GM12878 (cell line): ENCODE measurements at regions not wholly inside any gene's neighbourhood (a gene's known extent, or its start where the extent isn't known, plus 50 kb on each side); places are given as distances from the start of the nearest gene placed in this dataset.
A peak's percentile ranks its signal among the peaks of the same experiment; 100 is the strongest.

Experiments used
- ATAC-seq: fragments of 200-7000 bp; cut with Tn5 transposase; 3 replicates; pipeline ENCODE4 v1.9.1; 2020; ENCODE audit warnings: mild to moderate bottlenecking, moderate library complexity
- BruUV-seq: library from RNA; stranded (reverse); fragments of 400-500 nt; replicated peaks from 2 replicates; lab custom pipeline; 2021; lab: Mats Ljungman, UMichigan
- CTCF ChIA-PET: fragments of 300-600 bp; sonication (Branson Sonifier 250); formaldehyde crosslinking; extraction: SDS; loops from one replicate; lab custom pipeline; 2021; ENCODE audit warnings: inconsistent platforms; lab: Yijun Ruan, JAX
- POLR2A ChIA-PET: fragments of 350-600 bp; formaldehyde crosslinking; extraction: SDS; loops from one replicate; lab custom pipeline; 2021; ENCODE audit warnings: inconsistent platforms; lab: Charles Lee
- RAD21 ChIA-PET: fragments of 300-600 bp; sonication (Branson Sonifier 250); formaldehyde crosslinking; loops from one replicate; lab custom pipeline; 2023; ENCODE audit warnings: antibody characterized with exemption; ENCODE audit not compliant: unreplicated experiment; lab: Charles Lee
- SMC1A ChIA-PET: fragments of 300-600 bp; sonication (Branson Sonifier 250); formaldehyde crosslinking; loops from one replicate; lab custom pipeline; 2023; ENCODE audit not compliant: unreplicated experiment, uncharacterized antibody; lab: Charles Lee
- DNase-seq: peaks from one replicate; pipeline ENCODE4 v3.0.0-alpha.2; 2011; ENCODE audit warnings: low read depth, low spot score
- FAIRE-seq: peaks from 3 replicates; lab custom pipeline; 2011; peaks lifted over from hg19 to GRCh38; lab: Jason Lieb, UNC
- H2AFZ ChIP-seq: 2 replicates; pipeline ENCODE4 v1.6.0; 2011; ENCODE audit warnings: low read depth, low read length, control low read depth; ENCODE audit not compliant: control insufficient read depth
- H3K27ac ChIP-seq: 2 replicates; pipeline ENCODE4 v1.5.1; 2011; ENCODE audit warnings: control low read depth; ENCODE audit not compliant: control insufficient read depth, insufficient read depth
- H3K27me3 ChIP-seq, 2 experiments: replicated peaks in 1 of 2; 2 replicates each; pipeline versions ENCODE4 v1.6.0 to v1.6.1; 2011; ENCODE audit warnings: low read length in 1 of 2; ENCODE audit not compliant: control insufficient read depth in 2 of 2, insufficient read depth in 2 of 2
- H3K36me3 ChIP-seq, 2 experiments: 2 replicates each; pipeline ENCODE4 v1.5.1; 2011; ENCODE audit warnings: low read length in 1 of 2; ENCODE audit not compliant: control insufficient read depth in 2 of 2, insufficient read depth in 2 of 2
- H3K4me1 ChIP-seq: 2 replicates; pipeline ENCODE4 v1.6.1; 2011; ENCODE audit warnings: mild to moderate bottlenecking, low read length, moderate library complexity, mixed read lengths; ENCODE audit not compliant: control insufficient read depth, insufficient read depth
- H3K4me2 ChIP-seq: 2 replicates; pipeline ENCODE4 v1.6.0; 2011; ENCODE audit warnings: control low read depth; ENCODE audit not compliant: control insufficient read depth, insufficient read depth
- H3K4me3 ChIP-seq: fragments of 200-600 bp; sonication (generic); 2 replicates; pipeline ENCODE4 v1.5.1; 2016
- H3K79me2 ChIP-seq: 2 replicates; pipeline ENCODE4 v1.6.0; 2011; ENCODE audit warnings: low read length; ENCODE audit not compliant: control insufficient read depth, insufficient read depth
- H3K9ac ChIP-seq: 2 replicates; pipeline ENCODE4 v1.8.0; 2011; ENCODE audit warnings: low read length, control low read depth, mixed read lengths; ENCODE audit not compliant: control insufficient read depth, insufficient read depth
- H3K9me3 ChIP-seq: replicated peaks from 3 replicates; pipeline ENCODE4 v1.5.1; 2011; ENCODE audit warnings: mild to moderate bottlenecking, low read length; ENCODE audit not compliant: control insufficient read depth, insufficient read depth
- H4K20me1 ChIP-seq: 2 replicates; pipeline ENCODE4 v1.6.0; 2011; ENCODE audit not compliant: control insufficient read depth, insufficient read depth
- BCL11A ChIP-seq: IDR thresholded peaks from 2 replicates; pipeline ENCODE4 v1.6.1; 2011; ENCODE audit warnings: low read depth, low read length
- BMI1 ChIP-seq: fragments of 450-650 bp; IDR thresholded peaks from 2 replicates; pipeline ENCODE4 v1.6.1; 2016; ENCODE audit warnings: mild to moderate bottlenecking, moderate library complexity, borderline replicate concordance
- CBFB ChIP-seq: IDR thresholded peaks from 2 replicates; pipeline ENCODE4 v1.6.1; 2016; ENCODE audit warnings: antibody characterized with exemption, low read depth
- CHD4 ChIP-seq: fragments of 200-600 bp; sonication (generic); IDR thresholded peaks from 2 replicates; pipeline ENCODE4 v1.6.1; 2016; ENCODE audit warnings: mild to moderate bottlenecking
- LARP7 ChIP-seq: fragments of 450-650 bp; IDR thresholded peaks from 2 replicates; pipeline ENCODE4 v1.6.1; 2017; ENCODE audit warnings: mild to moderate bottlenecking
- MEF2B ChIP-seq: fragments of 450-650 bp; IDR thresholded peaks from 2 replicates; pipeline ENCODE4 v1.6.1; 2018; ENCODE audit warnings: mild to moderate bottlenecking, moderate library complexity; ENCODE audit not compliant: partially characterized antibody, poor library complexity, severe bottlenecking
- PBX3 ChIP-seq: IDR thresholded peaks from 2 replicates; pipeline ENCODE4 v1.6.1; 2011; ENCODE audit warnings: mild to moderate bottlenecking, low read depth, low read length, moderate library complexity; ENCODE audit not compliant: insufficient replicate concordance
- POU2F2 ChIP-seq: IDR thresholded peaks from 3 replicates; pipeline ENCODE4 v1.6.1; 2011; ENCODE audit warnings: low read depth, mild to moderate bottlenecking, low read length, borderline replicate concordance
- PRDM15 ChIP-seq: fragments of 450-650 bp; formaldehyde crosslinking; IDR thresholded peaks from 2 replicates; pipeline ENCODE4 v1.4.0; 2020; ENCODE audit warnings: mild to moderate bottlenecking, moderate library complexity
- SPI1 ChIP-seq: IDR thresholded peaks from 2 replicates; pipeline ENCODE4 v1.6.1; 2011; ENCODE audit warnings: low read depth, mild to moderate bottlenecking, low read length, moderate library complexity, borderline replicate concordance; ENCODE audit not compliant: insufficient read depth
- WGBS: methylation state at CpG from one replicate; pipeline ENCODE4 v1.1.6; 2016; ENCODE audit warnings: low lambda C conversion rate; ENCODE audit not compliant: insufficient replicate concordance, insufficient coverage; ENCODE audit errors: missing lambda C conversion rate; 5-methylcytosine and 5-hydroxymethylcytosine counted together
- in situ Hi-C: fragments of 300-500 bp; cut with MboI; formaldehyde crosslinking; loops from 9 replicates; pipeline ENCODE4 v1.14.3; 2018; ENCODE audit warnings: mixed read lengths
- intact Hi-C: fragments of 100-400 bp; cut with micrococcal nuclease; formaldehyde crosslinking; loops from one replicate; pipeline ENCODE4 v1.14.2; 2022; ENCODE audit not compliant: unreplicated experiment

- no peak overlapping the region for H3K4me2 ChIP-seq
- ChIA-PET SMC1A (no interaction called here), CTCF (no interaction called here), POLR2A (no interaction called here), RAD21 (no interaction called here)
- ATAC-seq (peak; percentile 68), DNase-seq (no peak), FAIRE-seq (no peak)
- H3K27ac ChIP-seq = no peak overlapping the region
- 2% methylated on average over 3 of the region's 3 CpGs for WGBS
- no peaks in the 10 kb centered on the region for H3K27me3 ChIP-seq
- no peaks in the 10 kb centered on the region for H3K9me3 ChIP-seq
- no peaks in the 10 kb centered on the region for H3K36me3 ChIP-seq
- in situ Hi-C loops (no loop called here), intact Hi-C loops (no loop called here)
- TF ChIP-seq SPI1 (peak; percentile 32; the same call in 1 of the 2 replicates), CHD4 (no peak)
- BruUV-seq = no TSS peak
- H3K4me3 ChIP-seq = no peak overlapping the region
- H3K9ac ChIP-seq = no peak overlapping the region
- no peaks in the 10 kb centered on the region for H3K79me2 ChIP-seq
- H2AFZ ChIP-seq = no peak overlapping the region
- no peaks in the 10 kb centered on the region for H4K20me1 ChIP-seq
- no peaks in the 10 kb centered on the region for H3K4me1 ChIP-seq
Observed at GRCh38 chr7:52708846-52709245, 326.6 kb upstream of the POM121L12 start.

- Histone ChIP-seq H3K9ac (no peak overlapping the region), H4K20me1 (no peaks in the 10 kb centered on the region), H2AFZ (no peak overlapping the region), H3K4me2 (no peak overlapping the region), H3K4me1 (no peaks in the 10 kb centered on the region), H3K79me2 (no peaks in the 10 kb centered on the region), H3K27ac (no peak overlapping the region), H3K9me3 (no peaks in the 10 kb centered on the region), H3K36me3 (no peaks in the 10 kb centered on the region), H3K4me3 (no peak overlapping the region), H3K27me3 (no peaks in the 10 kb centered on the region)
- ChIA-PET CTCF (no interaction called here), POLR2A (no interaction called here), SMC1A (no interaction called here), RAD21 (no interaction called here)
- in situ Hi-C loops (no loop called here), intact Hi-C loops (no loop called here)
- DNase-seq = no peak
- WGBS = 24% methylated on average over 2 of the region's 2 CpGs
- TF ChIP-seq CHD4 (no peak), MEF2B (no peak), BCL11A (no peak), POU2F2 (no peak), CBFB (no peak), PBX3 (no peak), LARP7 (no peak), BMI1 (no peak), PRDM15 (CRISPR knock-in tag) (no peak)
- no peak for ATAC-seq
- no TSS peak for BruUV-seq
- no peak for FAIRE-seq
Observed at GRCh38 chr7:52705768-52706167, 329.7 kb upstream of the POM121L12 start.
